H1 (cell line): ENCODE measurements at regions not wholly inside any gene's neighbourhood (a gene's known extent, or its start where the extent isn't known, plus 50 kb on each side); places are given as distances from the start of the nearest gene placed in this dataset.

Experiments used
- CTCF ChIA-PET: fragments of 300-600 bp; sonication (Branson Sonifier 250); formaldehyde crosslinking; loops from one replicate; lab custom pipeline; 2021; ENCODE audit not compliant: partially characterized antibody; lab: Charles Lee
- POLR2A ChIA-PET: fragments of 300-600 bp; sonication (Branson Sonifier 250); formaldehyde crosslinking; loops from one replicate; lab custom pipeline; 2021; ENCODE audit warnings: inconsistent platforms; ENCODE audit not compliant: partially characterized antibody; lab: Charles Lee
- DNase-seq, 2 experiments: peaks; one replicate each; pipeline versions ENCODE4 v3.0.0 to v3.0.0-alpha.2; 2010 to 2022; ENCODE audit warnings: low spot score in 2 of 2, low read depth in 1 of 2, mixed read lengths in 1 of 2
- FAIRE-seq: peaks from 2 replicates; lab custom pipeline; 2011; peaks lifted over from hg19 to GRCh38; lab: Jason Lieb, UNC
- H2AFZ ChIP-seq: 2 replicates; pipeline ENCODE4 v1.8.1; 2012; ENCODE audit warnings: low read length, inconsistent platforms
- H2AK5ac ChIP-seq: 2 replicates; pipeline ENCODE4 v1.6.1; 2013; ENCODE audit warnings: low read depth, low read length
- H2BK120ac ChIP-seq: replicated peaks from 2 replicates; pipeline ENCODE3; 2013; ENCODE audit warnings: low read depth, low read length, inconsistent platforms
- H2BK12ac ChIP-seq: 2 replicates; pipeline ENCODE4 v1.6.1; 2013; ENCODE audit warnings: low read depth, low read length
- H2BK15ac ChIP-seq: 2 replicates; pipeline ENCODE4 v1.6.1; 2013; ENCODE audit warnings: low read length
- H2BK20ac ChIP-seq: 2 replicates; pipeline ENCODE4 v1.6.1; 2013; ENCODE audit warnings: low read length
- H2BK5ac ChIP-seq: 2 replicates; pipeline ENCODE4 v1.6.1; 2013; ENCODE audit warnings: low read depth, low read length
- H3K14ac ChIP-seq: 2 replicates; pipeline ENCODE4 v1.6.1; 2013; ENCODE audit warnings: inconsistent platforms; ENCODE audit not compliant: insufficient read length
- H3K18ac ChIP-seq: 2 replicates; pipeline ENCODE4 v1.6.1; 2013; ENCODE audit warnings: low read length; ENCODE audit errors: extremely low read depth
- H3K23ac ChIP-seq: 2 replicates; pipeline ENCODE4 v1.6.1; 2013; ENCODE audit warnings: inconsistent platforms; ENCODE audit not compliant: insufficient read length
- H3K23me2 ChIP-seq: 2 replicates; pipeline ENCODE4 v1.6.1; 2013; ENCODE audit warnings: low read depth, low read length
- H3K27ac ChIP-seq: 2 replicates; pipeline ENCODE4 v1.6.1; 2011; ENCODE audit warnings: low read depth, low read length, inconsistent platforms
- H3K27me3 ChIP-seq, 4 experiments: replicated peaks in 1 of 4; 1 replicate in 1 of 4; 2 replicates in 3 of 4; pipeline versions ENCODE4 v1.6.1 to v1.8.1; 2011 to 2013; ENCODE audit warnings: low read length in 3 of 4, mild to moderate bottlenecking in 3 of 4, inconsistent platforms in 2 of 4, mixed read lengths in 2 of 4, moderate library complexity in 1 of 4; ENCODE audit not compliant: control insufficient read depth in 3 of 4, insufficient read depth in 3 of 4; ENCODE audit errors: extremely low read depth in 1 of 4
- H3K36me3 ChIP-seq, 4 experiments: 2 replicates each; pipeline versions ENCODE4 v1.6.1 to v1.8.1; 2011 to 2013; ENCODE audit warnings: mild to moderate bottlenecking in 4 of 4, low read length in 3 of 4, moderate library complexity in 2 of 4, control low read depth in 1 of 4, inconsistent platforms in 1 of 4; ENCODE audit not compliant: insufficient read depth in 4 of 4, control insufficient read depth in 2 of 4
- H3K4ac ChIP-seq: replicated peaks from 2 replicates; pipeline ENCODE3; 2013; ENCODE audit warnings: low read length, low read depth, mixed read lengths, inconsistent platforms; ENCODE audit not compliant: insufficient read length
- H3K4me1 ChIP-seq, 4 experiments: replicated peaks in 1 of 4; 1 replicate in 1 of 4; 2 replicates in 3 of 4; pipeline versions ENCODE4 v1.6.1 to v1.8.1; 2011 to 2013; ENCODE audit warnings: low read length in 3 of 4, inconsistent platforms in 2 of 4, mixed read lengths in 1 of 4; ENCODE audit not compliant: insufficient read depth in 4 of 4, control insufficient read depth in 3 of 4
- H3K4me2 ChIP-seq, 2 experiments: 2 replicates each; pipeline versions ENCODE4 v1.6.1 to v1.8.1; 2011 to 2013; ENCODE audit warnings: low read depth in 2 of 2, low read length in 2 of 2, control low read depth in 1 of 2, inconsistent platforms in 1 of 2, mild to moderate bottlenecking in 1 of 2; ENCODE audit not compliant: insufficient read depth in 1 of 2
- H3K4me3 ChIP-seq, 4 experiments: fragments of 200-600, 300-600 bp in 1 of 4; sonication (generic), shearing (Covaris generic), sonication (Bioruptor Twin) in 1 of 4; 2 replicates each; pipeline versions ENCODE4 v1.5.1 to v1.8.1; 2011 to 2016; ENCODE audit warnings: low read length in 4 of 4, low read depth in 3 of 4, control low read depth in 2 of 4, inconsistent platforms in 2 of 4, mild to moderate bottlenecking in 2 of 4, mixed read lengths in 1 of 4, moderate library complexity in 1 of 4; ENCODE audit not compliant: insufficient read depth in 2 of 4; ENCODE audit errors: extremely low read depth in 1 of 4
- H3K56ac ChIP-seq: replicated peaks from 2 replicates; pipeline ENCODE3; 2013; ENCODE audit warnings: low read depth, mild to moderate bottlenecking, mixed read lengths, low read length, inconsistent platforms; ENCODE audit not compliant: insufficient read length
- H3K79me1 ChIP-seq: 2 replicates; pipeline ENCODE4 v1.6.1; 2013; ENCODE audit warnings: low read depth, low read length, control low read depth
- H3K79me2 ChIP-seq, 2 experiments: 2 replicates each; pipeline versions ENCODE4 v1.6.1 to v1.8.1; 2012 to 2013; ENCODE audit warnings: low read length in 2 of 2, mild to moderate bottlenecking in 2 of 2, inconsistent platforms in 1 of 2; ENCODE audit not compliant: insufficient read depth in 2 of 2, control insufficient read depth in 1 of 2
- H3K9ac ChIP-seq, 4 experiments: replicated peaks in 1 of 4; 1 replicate in 1 of 4; 2 replicates in 3 of 4; pipeline versions ENCODE4 v1.6.1 to v1.8.1; 2011 to 2013; ENCODE audit warnings: low read depth in 3 of 4, low read length in 3 of 4, control low read depth in 2 of 4, mild to moderate bottlenecking in 2 of 4, moderate library complexity in 2 of 4, inconsistent platforms in 1 of 4; ENCODE audit errors: extremely low read depth in 1 of 4
- H3K9me3 ChIP-seq, 2 experiments: 2 replicates each; pipeline versions ENCODE4 v1.6.1 to v1.8.1; 2012 to 2013; ENCODE audit warnings: mild to moderate bottlenecking in 2 of 2, moderate library complexity in 2 of 2, control low read depth in 1 of 2, inconsistent platforms in 1 of 2, low read depth in 1 of 2, low read length in 1 of 2, mixed read lengths in 1 of 2; ENCODE audit not compliant: insufficient read depth in 2 of 2
- H4K20me1 ChIP-seq, 2 experiments: replicated peaks in 1 of 2; 2 replicates each; pipeline versions ENCODE3 to v1.8.1; 2011 to 2013; ENCODE audit warnings: inconsistent platforms in 2 of 2, low read length in 2 of 2, mild to moderate bottlenecking in 1 of 2; ENCODE audit not compliant: insufficient read depth in 2 of 2, control insufficient read depth in 1 of 2
- H4K5ac ChIP-seq: 2 replicates; pipeline ENCODE4 v1.6.1; 2013; ENCODE audit warnings: low read length, low read depth, mixed read lengths, inconsistent platforms; ENCODE audit not compliant: insufficient read length
- H4K8ac ChIP-seq: 2 replicates; pipeline ENCODE4 v1.8.0; 2013; ENCODE audit warnings: mild to moderate bottlenecking, moderate library complexity, low read length, inconsistent platforms; ENCODE audit not compliant: insufficient read depth; ENCODE audit errors: extremely low read depth
- H4K91ac ChIP-seq: replicated peaks from 2 replicates; pipeline ENCODE3; 2013; ENCODE audit warnings: low read length, mixed read lengths, inconsistent platforms; ENCODE audit not compliant: insufficient read length
- EGR1 ChIP-seq: IDR thresholded peaks from 2 replicates; pipeline ENCODE4 v1.6.1; 2011; ENCODE audit warnings: low read depth, low read length, borderline replicate concordance
- EP300 ChIP-seq, 2 experiments: IDR thresholded peaks; 1 replicate in 1 of 2; 2 replicates in 1 of 2; pipeline ENCODE4 v1.6.1; 2011 to 2012; ENCODE audit warnings: low read depth in 2 of 2, low read length in 2 of 2, mild to moderate bottlenecking in 2 of 2, borderline replicate concordance in 1 of 2, inconsistent platforms in 1 of 2, moderate library complexity in 1 of 2
- FOSL1 ChIP-seq: IDR thresholded peaks from 2 replicates; pipeline ENCODE4 v1.6.1; 2011; ENCODE audit warnings: mild to moderate bottlenecking, low read depth, low read length, moderate library complexity; ENCODE audit not compliant: insufficient read depth
- GABPA ChIP-seq: IDR thresholded peaks from 2 replicates; pipeline ENCODE4 v1.6.1; 2011; ENCODE audit warnings: mild to moderate bottlenecking, low read length, moderate library complexity, borderline replicate concordance; ENCODE audit not compliant: insufficient read depth
- JUN ChIP-seq: IDR thresholded peaks from 2 replicates; pipeline ENCODE4 v1.6.1; 2011; ENCODE audit warnings: low read depth, mild to moderate bottlenecking, improper control_type of control experiment, low read length
- NANOG ChIP-seq: IDR thresholded peaks from 2 replicates; pipeline ENCODE4 v1.6.1; 2011; ENCODE audit warnings: low read length, low read depth, mild to moderate bottlenecking, inconsistent platforms; ENCODE audit not compliant: insufficient read depth, poor library complexity, severe bottlenecking
- POU5F1 ChIP-seq: IDR thresholded peaks from 2 replicates; pipeline ENCODE4 v1.6.1; 2011; ENCODE audit warnings: low read depth, mild to moderate bottlenecking, low read length, moderate library complexity
- SIRT6 ChIP-seq: IDR thresholded peaks from one replicate; pipeline ENCODE4 v1.7.1; 2012; ENCODE audit warnings: low read length, inconsistent platforms
- SP4 ChIP-seq: IDR thresholded peaks from 2 replicates; pipeline ENCODE4 v1.6.1; 2012; ENCODE audit warnings: low read length, inconsistent platforms
- SRF ChIP-seq: IDR thresholded peaks from 2 replicates; pipeline ENCODE4 v1.6.1; 2011; ENCODE audit warnings: mild to moderate bottlenecking, low read depth, low read length, moderate library complexity
- TEAD4 ChIP-seq: IDR thresholded peaks from 2 replicates; pipeline ENCODE4 v1.6.1; 2012; ENCODE audit warnings: low read depth, low read length, inconsistent platforms, mixed read lengths
- ZNF274 ChIP-seq: IDR thresholded peaks from 2 replicates; pipeline ENCODE4 v1.7.0; 2012; ENCODE audit warnings: low read length, borderline replicate concordance; ENCODE audit errors: extremely low read depth
- WGBS, 2 experiments: shearing (Covaris generic) in 1 of 2; methylation state at CpG; one replicate each; pipeline versions ENCODE4 v1.1.6 to v1.1.7; 2013 to 2015; ENCODE audit warnings: low lambda C conversion rate in 2 of 2, mixed read lengths in 2 of 2, inconsistent platforms in 1 of 2, low coverage in 1 of 2, missing lambda C conversion rate in 1 of 2; ENCODE audit not compliant: insufficient replicate concordance in 2 of 2, insufficient coverage in 1 of 2, insufficient read length in 1 of 2; ENCODE audit errors: extremely low coverage in 1 of 2, missing lambda C conversion rate in 1 of 2; 5-methylcytosine and 5-hydroxymethylcytosine counted together

DNA sequence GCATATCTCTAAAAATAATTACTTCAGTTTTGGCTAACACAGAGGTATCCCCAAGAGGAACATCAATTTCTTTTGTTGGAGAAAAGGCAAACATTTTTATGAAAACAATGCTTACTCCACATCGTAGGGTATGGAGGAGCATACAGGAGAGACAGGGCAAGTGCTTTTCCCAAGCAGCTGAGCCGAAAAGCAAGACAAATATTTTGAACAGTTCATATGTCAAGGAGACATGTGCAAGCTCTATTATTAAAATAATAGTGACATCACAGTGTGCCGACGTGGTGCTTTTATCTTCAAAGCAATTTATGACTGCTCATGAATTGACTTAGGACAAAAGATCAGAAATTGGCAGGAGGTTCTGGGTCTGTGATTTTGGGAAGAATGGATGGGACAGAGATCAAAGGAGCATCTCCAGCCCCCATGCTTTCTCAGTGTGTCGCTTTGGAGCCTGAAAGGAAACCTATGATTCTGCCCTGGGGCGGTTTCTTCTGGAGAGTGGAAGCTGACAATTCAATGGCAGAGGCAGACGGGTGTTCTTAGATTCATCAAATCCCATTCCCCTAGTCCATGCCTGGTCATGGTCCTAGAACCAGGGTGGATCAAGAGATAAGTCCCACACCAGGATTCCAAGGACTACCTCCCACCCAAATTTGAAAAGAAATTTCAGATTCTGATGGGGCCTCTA, 97.1 kb downstream of the JCAD start:
- no peak overlapping the region for H2BK5ac ChIP-seq
- H2BK12ac ChIP-seq, result no peak overlapping the region
- H4K20me1 ChIP-seq, result no peaks in the 10 kb centered on the region
- ChIA-PET CTCF (no interaction called here), POLR2A (no interaction called here)
- no peak overlapping the region for H3K4me2 ChIP-seq
- no peak overlapping the region for H3K18ac ChIP-seq
- no peaks in the 10 kb centered on the region for H3K4me1 ChIP-seq
- H3K79me2 ChIP-seq, result no peaks in the 10 kb centered on the region
- H3K14ac ChIP-seq, result no peak overlapping the region
- H4K8ac ChIP-seq, result no peak overlapping the region
- no peak overlapping the region for H3K4ac ChIP-seq
- H2AK5ac ChIP-seq, result no peak overlapping the region
- H3K79me1 ChIP-seq, result no peaks in the 10 kb centered on the region
- no peaks in the 10 kb centered on the region for H3K36me3 ChIP-seq
- H3K9ac ChIP-seq, result no peak overlapping the region
- no peaks in the 10 kb centered on the region for H3K9me3 ChIP-seq
- no peak overlapping the region for H4K5ac ChIP-seq
- no peak overlapping the region for H3K27ac ChIP-seq
- H3K4me3 ChIP-seq, result no peak overlapping the region
- H4K91ac ChIP-seq, result no peak overlapping the region
- no peak overlapping the region for H2BK20ac ChIP-seq
- H3K23me2 ChIP-seq, result no peaks in the 10 kb centered on the region
- DNase-seq, result no peak
- no peak overlapping the region for H2BK15ac ChIP-seq
- 92% methylated on average over 7 of the region's 7 CpGs; no CpG with 5 or more reads in 1 of the 2 experiments for WGBS, 2 experiments
- H3K27me3 ChIP-seq, result no peaks in the 10 kb centered on the region
- H2BK120ac ChIP-seq, result no peak overlapping the region
- H3K56ac ChIP-seq, result no peak overlapping the region
- no peak for FAIRE-seq
- H3K23ac ChIP-seq, result no peak overlapping the region
- H2AFZ ChIP-seq, result no peak overlapping the region
- TF ChIP-seq SRF, result no peak
- TF ChIP-seq SIRT6, result no peak
- TF ChIP-seq JUN, result no peak
- no peak for TF ChIP-seq TEAD4
- no peak for TF ChIP-seq POU5F1
- no peak for TF ChIP-seq FOSL1
- TF ChIP-seq SP4, result no peak
- TF ChIP-seq NANOG, result no peak
- no peak for TF ChIP-seq ZNF274
- no peak for TF ChIP-seq EGR1
- no peak for TF ChIP-seq GABPA
- TF ChIP-seq EP300 (IDR thresholded peaks at IDR 0.05; ENCODE audit: borderline replicate concordance in 1 of 2, low read depth in 2 of 2, low read length in 2 of 2), result no peak
